ENCODE measurements at regions not wholly inside any gene's neighbourhood (a gene's known extent, or its start where the extent isn't known, plus 50 kb on each side); places are given as distances from the start of the nearest gene placed in this dataset.

- H3K9me3 Mint-ChIP-seq, result no peaks in the 10 kb centered on the region
- intact Hi-C loops (cut with micrococcal nuclease), result no loop called here
- H3K4me3 Mint-ChIP-seq, result no peak overlapping the region
- DNase-seq (ENCODE audit: low spot score), result no peak
- H3K27me3 Mint-ChIP-seq (ENCODE audit: insufficient read depth), result no peaks in the 10 kb centered on the region
- no peaks in the 10 kb centered on the region for H3K4me1 Mint-ChIP-seq (ENCODE audit: low read depth)
- H3K36me3 Mint-ChIP-seq (ENCODE audit: low read depth), result no peaks in the 10 kb centered on the region
- H3K27ac Mint-ChIP-seq, result no peak overlapping the region
Observed at GRCh38 chr18:34280000-34280399, 55.3 kb upstream of the NOL4 start.

- Mint-ChIP-seq H3K9me3 (no peaks in the 10 kb centered on the region), H3K4me1 (ENCODE audit: low read depth) (no peaks in the 10 kb centered on the region), H3K27me3 (ENCODE audit: insufficient read depth) (no peaks in the 10 kb centered on the region), H3K4me3 (no peak overlapping the region), H3K36me3 (ENCODE audit: low read depth) (no peaks in the 10 kb centered on the region), H3K27ac (no peak overlapping the region)
- intact Hi-C loops (cut with micrococcal nuclease), result no loop called here
- DNase-seq (ENCODE audit: low spot score), result no peak
Observed at GRCh38 chr18:34280653-34281052, 55.9 kb upstream of the NOL4 start.

- Mint-ChIP-seq H3K4me3 (no peak overlapping the region), H3K4me1 (ENCODE audit: low read depth) (no peaks in the 10 kb centered on the region), H3K9me3 (no peaks in the 10 kb centered on the region), H3K27ac (no peak overlapping the region), H3K36me3 (ENCODE audit: low read depth) (no peaks in the 10 kb centered on the region), H3K27me3 (ENCODE audit: insufficient read depth) (no peaks in the 10 kb centered on the region)
- DNase-seq (ENCODE audit: low spot score), result no peak
- intact Hi-C loops (cut with micrococcal nuclease), result no loop called here
Observed at GRCh38 chr18:34281290-34281689, 56.6 kb upstream of the NOL4 start.

GRCh38 chr18:34281722-34282121 is 57.0 kb upstream of the NOL4 start:
- intact Hi-C loops (cut with micrococcal nuclease), result no loop called here
- Mint-ChIP-seq H3K9me3 (no peaks in the 10 kb centered on the region), H3K36me3 (ENCODE audit: low read depth) (no peaks in the 10 kb centered on the region), H3K27me3 (ENCODE audit: insufficient read depth) (no peaks in the 10 kb centered on the region), H3K27ac (no peak overlapping the region), H3K4me1 (ENCODE audit: low read depth) (no peaks in the 10 kb centered on the region), H3K4me3 (no peak overlapping the region)
- no peak for DNase-seq (ENCODE audit: low spot score)

GRCh38 chr18:34283506-34283905 is 58.8 kb upstream of the NOL4 start:
- intact Hi-C loops (cut with micrococcal nuclease), result no loop called here

GRCh38 chr18:34287825-34288224 is 63.1 kb upstream of the NOL4 start:
- DNase-seq (ENCODE audit: low spot score), result no peak
- Mint-ChIP-seq H3K4me3 (no peak overlapping the region), H3K27ac (no peak overlapping the region), H3K4me1 (ENCODE audit: low read depth) (no peaks in the 10 kb centered on the region), H3K27me3 (ENCODE audit: insufficient read depth) (no peaks in the 10 kb centered on the region), H3K9me3 (peaks cover 10% of the 10 kb centered on the region), H3K36me3 (ENCODE audit: low read depth) (no peaks in the 10 kb centered on the region)
- intact Hi-C loops (cut with micrococcal nuclease), result no loop called here

More at GRCh38 chr18:34283506-34283905, 58.8 kb upstream of the NOL4 start:
- no peak overlapping the region for H3K4me3 Mint-ChIP-seq
- DNase-seq (ENCODE audit: low spot score), result no peak
- H3K4me1 Mint-ChIP-seq (ENCODE audit: low read depth), result no peaks in the 10 kb centered on the region
- H3K36me3 Mint-ChIP-seq (ENCODE audit: low read depth), result no peaks in the 10 kb centered on the region
- H3K27me3 Mint-ChIP-seq (ENCODE audit: insufficient read depth), result no peaks in the 10 kb centered on the region
- H3K27ac Mint-ChIP-seq, result no peak overlapping the region
- peaks cover 6% of the 10 kb centered on the region for H3K9me3 Mint-ChIP-seq

- no peak overlapping the region for H3K27ac Mint-ChIP-seq
- no peaks in the 10 kb centered on the region for H3K4me1 Mint-ChIP-seq (ENCODE audit: low read depth)
- intact Hi-C loops (cut with micrococcal nuclease), result no loop called here
- no peaks in the 10 kb centered on the region for H3K36me3 Mint-ChIP-seq (ENCODE audit: low read depth)
- no peaks in the 10 kb centered on the region for H3K27me3 Mint-ChIP-seq (ENCODE audit: insufficient read depth)
- no peak overlapping the region for H3K4me3 Mint-ChIP-seq
- peaks cover 10% of the 10 kb centered on the region for H3K9me3 Mint-ChIP-seq
- no peak for DNase-seq (ENCODE audit: low spot score)
Observed at GRCh38 chr18:34292594-34292993, 67.9 kb upstream of the NOL4 start.

- intact Hi-C loops (cut with micrococcal nuclease), result no loop called here
- no peaks in the 10 kb centered on the region for H3K27me3 Mint-ChIP-seq (ENCODE audit: insufficient read depth)
- no peaks in the 10 kb centered on the region for H3K36me3 Mint-ChIP-seq (ENCODE audit: low read depth)
- DNase-seq (ENCODE audit: low spot score), result no peak
- no peaks in the 10 kb centered on the region for H3K9me3 Mint-ChIP-seq
- H3K4me3 Mint-ChIP-seq, result no peak overlapping the region
- no peaks in the 10 kb centered on the region for H3K4me1 Mint-ChIP-seq (ENCODE audit: low read depth)
- no peak overlapping the region for H3K27ac Mint-ChIP-seq
Observed at GRCh38 chr18:34297287-34297686, 72.6 kb upstream of the NOL4 start.

GRCh38 chr18:34299828-34300227 is 75.1 kb upstream of the NOL4 start:
- H3K4me1 Mint-ChIP-seq (ENCODE audit: low read depth), result no peaks in the 10 kb centered on the region
- H3K4me3 Mint-ChIP-seq, result no peak overlapping the region
- no peak overlapping the region for H3K27ac Mint-ChIP-seq
- no peaks in the 10 kb centered on the region for H3K27me3 Mint-ChIP-seq (ENCODE audit: insufficient read depth)
- H3K36me3 Mint-ChIP-seq (ENCODE audit: low read depth), result no peaks in the 10 kb centered on the region
- intact Hi-C loops (cut with micrococcal nuclease), result no loop called here
- H3K9me3 Mint-ChIP-seq, result peaks cover 6% of the 10 kb centered on the region
- DNase-seq (ENCODE audit: low spot score), result no peak

- Mint-ChIP-seq H3K36me3 (ENCODE audit: low read depth) (no peaks in the 10 kb centered on the region), H3K4me1 (ENCODE audit: low read depth) (no peaks in the 10 kb centered on the region), H3K9me3 (peaks cover 16% of the 10 kb centered on the region), H3K4me3 (no peak overlapping the region), H3K27ac (no peak overlapping the region), H3K27me3 (ENCODE audit: insufficient read depth) (no peaks in the 10 kb centered on the region)
- no peak for DNase-seq (ENCODE audit: low spot score)
- intact Hi-C loops (cut with micrococcal nuclease), result no loop called here
Observed at GRCh38 chr18:34311468-34311867, 86.8 kb upstream of the NOL4 start.

- H3K4me3 Mint-ChIP-seq, result no peak overlapping the region
Observed at GRCh38 chr18:34314847-34315246, 90.1 kb upstream of the NOL4 start.

GRCh38 chr18:34315591-34316352 is 91.1 kb upstream of the NOL4 start:
- Mint-ChIP-seq H3K27ac (no peak overlapping the region), H3K36me3 (ENCODE audit: low read depth) (no peaks in the 10 kb centered on the region), H3K4me1 (ENCODE audit: low read depth) (no peaks in the 10 kb centered on the region), H3K9me3 (peaks cover 9% of the 10 kb centered on the region), H3K27me3 (ENCODE audit: insufficient read depth) (no peaks in the 10 kb centered on the region), H3K4me3 (no peak overlapping the region)
- intact Hi-C loops (cut with micrococcal nuclease), result no loop called here
- no peak for DNase-seq (ENCODE audit: low spot score)

More at GRCh38 chr18:34314847-34315246, 90.1 kb upstream of the NOL4 start:
- Mint-ChIP-seq H3K27ac (no peak overlapping the region), H3K27me3 (ENCODE audit: insufficient read depth) (no peaks in the 10 kb centered on the region), H3K9me3 (peaks cover 9% of the 10 kb centered on the region), H3K4me1 (ENCODE audit: low read depth) (no peaks in the 10 kb centered on the region), H3K36me3 (ENCODE audit: low read depth) (no peaks in the 10 kb centered on the region)
- no peak for DNase-seq (ENCODE audit: low spot score)
- intact Hi-C loops (cut with micrococcal nuclease), result no loop called here

GRCh38 chr18:34320267-34320666 is 95.6 kb upstream of the NOL4 start:
- no peaks in the 10 kb centered on the region for H3K4me1 Mint-ChIP-seq (ENCODE audit: low read depth)
- no peaks in the 10 kb centered on the region for H3K27me3 Mint-ChIP-seq (ENCODE audit: insufficient read depth)
- no peak overlapping the region for H3K27ac Mint-ChIP-seq
- H3K36me3 Mint-ChIP-seq (ENCODE audit: low read depth), result no peaks in the 10 kb centered on the region
- DNase-seq (ENCODE audit: low spot score), result no peak
- no peak overlapping the region for H3K4me3 Mint-ChIP-seq
- intact Hi-C loops (cut with micrococcal nuclease), result loop anchor here (5.0 kb wide), 1 partner anchor 198 kb away; no protein-coding TSS in a partner anchor
- no peaks in the 10 kb centered on the region for H3K9me3 Mint-ChIP-seq

GRCh38 chr18:34321066-34321465 is 96.4 kb upstream of the NOL4 start:
- intact Hi-C loops (cut with micrococcal nuclease), result loop anchor here (5.0 kb wide), 1 partner anchor 199 kb away; no protein-coding TSS in a partner anchor
- no peak for DNase-seq (ENCODE audit: low spot score)

More at GRCh38 chr18:34321066-34321465, 96.4 kb upstream of the NOL4 start:
- Mint-ChIP-seq H3K4me1 (ENCODE audit: low read depth) (no peaks in the 10 kb centered on the region), H3K4me3 (no peak overlapping the region), H3K27me3 (ENCODE audit: insufficient read depth) (no peaks in the 10 kb centered on the region), H3K9me3 (no peaks in the 10 kb centered on the region), H3K27ac (no peak overlapping the region), H3K36me3 (ENCODE audit: low read depth) (no peaks in the 10 kb centered on the region)
